ENCODE measurements at regions not wholly inside any gene's neighbourhood (a gene's known extent, or its start where the extent isn't known, plus 50 kb on each side); places are given as distances from the start of the nearest gene placed in this dataset.

DNA sequence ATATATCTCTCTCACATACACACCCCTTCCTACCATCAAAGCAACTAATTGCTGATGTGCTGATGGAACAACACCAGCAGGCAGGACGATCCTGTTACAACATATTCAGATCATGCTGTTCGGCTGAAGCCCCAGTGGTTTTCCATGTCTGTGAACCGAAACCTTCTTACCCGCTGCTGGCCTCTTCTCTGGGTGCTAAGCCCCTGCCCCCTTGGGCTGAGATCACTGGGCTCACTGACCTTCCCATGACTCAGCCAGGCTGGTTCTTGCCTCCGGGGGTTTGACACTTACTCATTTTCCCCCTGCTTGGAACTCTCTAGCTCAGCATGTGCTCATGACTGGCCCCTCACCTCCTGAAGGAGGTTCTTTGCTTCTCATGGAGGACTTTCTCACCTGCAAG is 122.0 kb upstream of the RGMA start:
- TF ChIP-seq, protein P1, sequence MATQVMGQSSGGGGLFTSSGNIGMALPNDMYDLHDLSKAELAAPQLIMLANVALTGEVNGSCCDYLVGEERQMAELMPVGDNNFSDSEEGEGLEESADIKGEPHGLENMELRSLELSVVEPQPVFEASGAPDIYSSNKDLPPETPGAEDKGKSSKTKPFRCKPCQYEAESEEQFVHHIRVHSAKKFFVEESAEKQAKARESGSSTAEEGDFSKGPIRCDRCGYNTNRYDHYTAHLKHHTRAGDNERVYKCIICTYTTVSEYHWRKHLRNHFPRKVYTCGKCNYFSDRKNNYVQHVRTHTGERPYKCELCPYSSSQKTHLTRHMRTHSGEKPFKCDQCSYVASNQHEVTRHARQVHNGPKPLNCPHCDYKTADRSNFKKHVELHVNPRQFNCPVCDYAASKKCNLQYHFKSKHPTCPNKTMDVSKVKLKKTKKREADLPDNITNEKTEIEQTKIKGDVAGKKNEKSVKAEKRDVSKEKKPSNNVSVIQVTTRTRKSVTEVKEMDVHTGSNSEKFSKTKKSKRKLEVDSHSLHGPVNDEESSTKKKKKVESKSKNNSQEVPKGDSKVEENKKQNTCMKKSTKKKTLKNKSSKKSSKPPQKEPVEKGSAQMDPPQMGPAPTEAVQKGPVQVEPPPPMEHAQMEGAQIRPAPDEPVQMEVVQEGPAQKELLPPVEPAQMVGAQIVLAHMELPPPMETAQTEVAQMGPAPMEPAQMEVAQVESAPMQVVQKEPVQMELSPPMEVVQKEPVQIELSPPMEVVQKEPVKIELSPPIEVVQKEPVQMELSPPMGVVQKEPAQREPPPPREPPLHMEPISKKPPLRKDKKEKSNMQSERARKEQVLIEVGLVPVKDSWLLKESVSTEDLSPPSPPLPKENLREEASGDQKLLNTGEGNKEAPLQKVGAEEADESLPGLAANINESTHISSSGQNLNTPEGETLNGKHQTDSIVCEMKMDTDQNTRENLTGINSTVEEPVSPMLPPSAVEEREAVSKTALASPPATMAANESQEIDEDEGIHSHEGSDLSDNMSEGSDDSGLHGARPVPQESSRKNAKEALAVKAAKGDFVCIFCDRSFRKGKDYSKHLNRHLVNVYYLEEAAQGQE (IDR thresholded peaks at IDR 0.05; ENCODE audit: insufficient read depth in 1 of 2, low read depth in 2 of 2, low read length in 2 of 2) = no peak
- TF ChIP-seq POLR2AphosphoS5 (IDR thresholded peaks at IDR 0.05; ENCODE audit: low read depth, low read length) (no peak), SIN3A (IDR thresholded peaks at IDR 0.05; ENCODE audit: borderline replicate concordance, insufficient read depth, low read length) (no peak)

Data from PFSK-1 (cell line).